Right lung (tissue), 2 donors: ENCODE measurements at regions not wholly inside any gene's neighbourhood (a gene's known extent, or its start where the extent isn't known, plus 50 kb on each side); places are given as distances from the start of the nearest gene placed in this dataset.
"Not testable (repeated sequence)": the region's sequence is repeated elsewhere in the genome, so short reads cannot be mapped to it uniquely, and the experiment has no call there.

Source experiments
- DNase-seq, 2 donors: peaks; one replicate each; pipeline ENCODE4 v3.0.0-alpha.2; 2013

- DNase-seq = no peak
Observed at GRCh38 chr9:124125651-124125977, 114.0 kb downstream of the LHX2 start.

GRCh38 chr9:124126648-124127646 is 115.4 kb downstream of the LHX2 start:
- DNase-seq = peak; percentile 19 to 46

GRCh38 chr9:124128568-124129166 is 117.1 kb downstream of the LHX2 start:
- DNase-seq = no peak

- no peak for DNase-seq
Observed at GRCh38 chr9:124130277-124131075, 118.9 kb downstream of the LHX2 start.

- not testable (repeated sequence) for DNase-seq
Observed at GRCh38 chr9:124131518-124131917, 120.0 kb downstream of the LHX2 start.

DNA sequence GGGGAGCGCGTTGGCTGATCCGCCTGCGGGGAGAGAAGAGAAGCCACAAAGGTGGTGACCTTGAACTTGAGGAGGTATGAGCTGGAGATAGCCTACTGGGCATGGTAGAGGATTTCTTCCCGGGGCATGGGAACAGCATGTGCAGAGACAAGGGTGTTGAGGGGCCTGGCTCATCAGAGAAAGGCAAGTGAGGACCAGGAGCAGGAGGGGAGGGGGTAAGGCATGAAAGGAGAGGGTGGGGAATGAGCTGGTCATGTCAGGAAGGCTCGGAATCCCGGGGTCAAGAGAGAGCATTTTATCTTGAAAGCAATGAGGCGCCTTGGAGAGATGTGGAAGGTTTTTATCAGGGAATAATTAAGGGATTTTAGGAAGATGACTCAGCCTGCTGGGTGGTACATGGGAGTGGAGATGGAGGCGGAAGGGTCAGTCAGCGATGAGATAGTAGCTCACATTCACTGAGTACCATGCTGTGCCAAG is 121.1 kb downstream of the LHX2 start:
- no peak for DNase-seq

- DNase-seq = peak in 1 of 2 donors; percentile 14
Observed at GRCh38 chr9:124133727-124134126, 122.2 kb downstream of the LHX2 start.

DNA sequence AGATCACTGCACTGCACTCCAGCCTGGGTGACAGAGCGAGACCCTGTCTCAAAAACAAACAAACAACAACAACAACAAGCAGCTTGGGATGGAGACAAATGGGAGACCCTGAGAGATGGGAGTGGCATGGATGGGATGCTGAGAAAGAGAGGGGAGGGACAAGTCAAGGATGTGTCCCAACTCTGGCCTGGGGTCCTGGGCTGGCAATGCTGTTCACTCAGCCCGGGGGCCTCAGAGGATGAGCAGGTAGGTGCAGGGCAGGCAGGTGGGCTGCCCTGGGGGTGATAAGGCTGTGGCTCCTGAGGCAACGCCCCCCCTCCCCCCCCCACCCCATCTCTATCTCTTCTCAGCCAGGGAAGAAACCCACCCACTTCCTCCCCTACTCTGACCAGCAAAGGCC is 123.0 kb downstream of the LHX2 start:
- DNase-seq = no peak

DNA sequence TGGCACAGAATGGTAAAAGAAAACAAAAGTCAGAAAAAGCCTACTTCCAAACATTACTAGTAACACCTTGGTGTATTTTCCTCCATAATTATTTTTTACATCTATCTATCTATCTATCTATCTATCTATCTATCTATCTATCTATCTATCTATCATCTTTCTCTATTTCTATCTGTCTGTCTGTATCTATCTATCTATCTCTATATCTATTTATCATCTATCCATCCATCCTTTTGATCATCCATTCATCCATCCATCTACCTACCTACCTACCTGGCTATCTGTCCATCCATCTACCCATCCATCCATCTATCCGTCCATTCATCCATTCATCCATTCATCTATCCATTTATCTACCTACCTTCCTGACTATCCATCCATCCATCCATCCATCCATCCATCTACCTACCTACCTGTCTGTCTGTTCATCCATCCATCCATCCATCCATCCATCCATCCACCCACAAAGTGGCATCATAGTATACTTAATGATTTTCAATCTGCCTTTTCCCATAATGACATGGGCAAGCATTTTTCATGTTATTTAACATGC is 121.9 kb upstream of the NEK6 start:
- no peak for DNase-seq

DNA sequence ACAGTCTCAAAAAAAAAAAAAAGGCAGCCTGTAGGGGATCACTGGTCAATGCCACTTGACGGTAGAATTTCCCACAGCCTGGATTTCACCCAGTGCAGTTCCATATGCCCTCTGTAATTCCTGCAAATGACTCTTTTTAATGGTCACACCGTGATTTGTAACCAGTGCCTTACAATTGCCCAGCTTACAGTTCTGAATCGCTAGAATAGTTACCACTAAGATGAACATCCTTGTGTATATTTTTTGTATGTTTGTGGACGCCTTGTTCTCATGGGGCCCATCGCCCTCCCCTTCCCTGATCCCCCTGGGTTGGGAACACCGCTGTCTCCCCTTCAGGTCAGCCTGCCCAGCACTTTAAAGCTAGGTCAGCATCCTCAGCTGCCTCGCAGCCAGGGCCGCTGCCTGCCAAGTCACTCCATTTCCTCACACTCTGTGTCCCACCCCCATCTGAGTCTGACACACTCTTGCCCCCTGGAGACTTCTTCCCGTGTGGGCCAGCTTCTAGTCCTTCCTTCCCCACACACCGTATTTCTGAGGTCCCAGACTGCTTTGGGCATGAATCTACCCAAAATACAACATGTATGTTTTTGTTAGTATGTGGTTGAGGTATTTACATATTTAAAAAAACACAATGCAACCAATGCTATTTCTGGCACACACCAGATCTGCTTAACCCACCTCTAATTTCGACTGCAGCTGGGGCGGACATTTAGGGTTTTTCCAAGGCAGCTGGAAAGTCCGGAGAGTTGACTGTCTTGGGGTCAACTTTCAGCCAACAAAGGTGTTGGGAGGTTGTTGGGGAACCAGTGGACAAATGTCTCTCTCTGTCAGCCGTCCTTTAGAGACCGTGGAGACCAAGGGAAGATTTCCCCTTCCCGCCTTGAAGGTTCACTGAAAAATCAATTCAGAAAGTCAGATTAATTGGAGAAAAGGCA is 120.5 kb upstream of the NEK6 start:
- no peak for DNase-seq

GRCh38 chr9:124137944-124138335 is 119.8 kb upstream of the NEK6 start:
- no peak for DNase-seq

DNA sequence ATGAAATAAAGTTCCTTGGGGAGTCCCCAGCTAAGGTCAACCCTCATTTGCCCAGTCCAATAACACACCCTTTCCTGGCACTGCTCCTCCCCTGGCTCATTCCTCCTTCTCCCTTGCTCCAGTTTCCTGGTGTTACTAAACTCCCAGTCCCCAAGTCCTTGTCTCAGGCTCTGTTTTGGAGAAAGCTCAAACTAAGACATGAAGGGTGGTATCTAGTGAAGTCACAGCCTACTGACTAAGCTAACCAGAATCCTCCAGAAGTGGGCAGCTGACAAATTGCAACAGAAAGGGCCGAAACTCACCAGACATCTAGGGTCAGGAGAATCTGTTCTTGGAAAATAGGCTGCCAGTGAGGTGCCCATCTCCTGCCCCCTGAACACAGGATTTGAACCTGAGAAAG is 118.7 kb upstream of the NEK6 start:
- DNase-seq = no peak

DNA sequence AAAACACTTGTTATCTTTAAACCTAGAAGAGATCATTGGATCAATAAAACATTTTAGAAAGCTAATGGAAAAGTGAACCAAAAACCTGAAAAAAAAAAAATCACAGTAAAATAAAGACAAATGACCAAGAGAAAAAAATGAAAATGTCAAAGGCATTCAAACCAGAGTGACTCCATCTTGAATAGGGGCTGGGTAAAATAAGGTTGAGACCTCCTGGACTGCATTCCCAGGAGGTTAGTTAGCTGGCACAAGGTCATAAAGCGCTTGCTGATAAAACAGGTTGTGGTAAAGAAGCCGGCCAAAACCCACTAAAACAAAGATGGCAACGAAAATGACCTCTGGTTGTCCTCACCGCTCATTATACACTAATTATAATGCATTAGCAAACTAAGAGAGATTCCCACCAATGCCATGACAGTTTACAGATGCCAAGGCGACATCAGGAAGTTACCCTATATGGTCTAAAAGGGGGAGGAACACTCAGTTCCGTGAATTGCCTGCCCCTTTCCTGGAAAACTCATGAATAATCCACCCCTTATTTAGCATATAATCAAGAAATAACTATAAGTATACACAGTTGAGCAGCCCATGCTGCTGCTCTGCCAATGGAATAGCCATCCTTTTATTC is 116.7 kb upstream of the NEK6 start:
- no peak for DNase-seq

GRCh38 chr9:124144561-124145123 is 113.1 kb upstream of the NEK6 start:
- not testable (repeated sequence) for DNase-seq

GRCh38 chr9:124146031-124146561 is 111.7 kb upstream of the NEK6 start:
- no peak for DNase-seq

- DNase-seq = no peak
Observed at GRCh38 chr9:124149992-124150391, 107.8 kb upstream of the NEK6 start.

DNA sequence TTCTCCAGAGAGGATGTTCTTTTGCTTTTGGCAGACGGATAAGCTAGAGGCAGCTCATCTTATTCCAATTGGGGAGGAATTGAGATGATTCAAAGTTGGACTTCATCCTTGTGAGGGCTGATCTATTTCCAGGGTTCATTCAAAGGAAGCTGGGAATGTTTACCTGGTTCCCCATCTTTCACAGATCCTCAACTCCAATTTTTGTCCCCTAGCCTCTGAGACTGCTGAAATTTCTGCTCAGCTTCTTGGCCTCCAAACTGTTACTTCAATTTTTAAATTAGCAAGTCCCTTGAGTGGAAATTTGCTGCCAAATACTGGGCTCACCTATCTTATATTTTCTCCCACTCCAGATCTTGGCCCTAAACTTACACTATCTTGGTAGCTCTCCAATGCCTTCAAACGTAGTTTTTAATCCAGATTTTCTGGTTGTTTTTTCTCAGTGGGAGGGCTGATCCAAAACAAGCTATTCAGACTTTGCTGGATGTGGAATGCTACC is 93.9 kb upstream of the NEK6 start:
- DNase-seq = no peak

- no peak for DNase-seq
Observed at GRCh38 chr9:124164811-124165210, 92.9 kb upstream of the NEK6 start.

DNA sequence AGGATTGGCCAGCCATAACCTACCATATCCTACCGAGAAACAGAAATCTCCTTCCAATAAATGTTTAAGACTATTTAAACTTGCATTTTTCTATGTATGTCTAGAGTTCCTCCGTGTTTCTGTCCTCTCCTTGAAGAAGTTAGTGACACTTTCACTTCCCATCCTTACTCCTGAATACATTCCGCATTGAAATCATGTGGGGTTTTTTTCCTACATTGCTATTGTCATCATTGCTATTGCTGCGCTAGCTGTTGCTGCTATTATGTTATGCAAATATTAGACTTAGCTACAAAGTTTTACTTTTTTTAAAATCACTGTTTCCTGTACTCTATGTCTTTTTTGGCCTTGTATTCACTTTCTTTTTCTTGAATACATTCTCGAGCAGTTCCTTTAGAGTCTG is 83.3 kb upstream of the NEK6 start:
- DNase-seq = no peak

GRCh38 chr9:124177522-124177921 is 80.2 kb upstream of the NEK6 start:
- not testable (repeated sequence) for DNase-seq
